ENCODE measurements at regions not wholly inside any gene's neighbourhood (a gene's known extent, or its start where the extent isn't known, plus 50 kb on each side); places are given as distances from the start of the nearest gene placed in this dataset.

GRCh38 chr18:76584414-76585310 lies 89.6 kb upstream of the ZNF516 start:
- TF ChIP-seq EP300 (IDR thresholded peaks at IDR 0.05; ENCODE audit: low read depth): no peak
- no peak for TF ChIP-seq POLR2AphosphoS5 (IDR thresholded peaks at IDR 0.05)
- TF ChIP-seq POLR2A (IDR thresholded peaks at IDR 0.05): no peak
- no peak for TF ChIP-seq CTCF (IDR thresholded peaks at IDR 0.05)
- in situ Hi-C loops (cut with MboI; ENCODE audit: low pct_ligation_motif_present in 1 of 4, low pct_unique_long_range_greater_than_20kb in 1 of 4, low sequenced_read_pairs in 3 of 4): no loop called here
- Histone ChIP-seq H3K4me3 (no peak overlapping the region), H3K9me3 (no peaks in the 10 kb centered on the region), H3K27ac (no peak overlapping the region), H3K4me1 (peaks cover 0 to 9% (median 0%) of the 10 kb centered on the region in 4 donors), H3K27me3 (no peaks in the 10 kb centered on the region), H3K36me3 (no peaks in the 10 kb centered on the region)
- intact Hi-C loops (cut with DNase I; ENCODE audit: low total_unique reads): no loop called here
- 81 to 84% methylated on average over 4 to 18 of the region's 18 CpGs for WGBS, 2 donors (ENCODE audit: low coverage in 1 of 2)
- DNase-seq: no peak

DNA sequence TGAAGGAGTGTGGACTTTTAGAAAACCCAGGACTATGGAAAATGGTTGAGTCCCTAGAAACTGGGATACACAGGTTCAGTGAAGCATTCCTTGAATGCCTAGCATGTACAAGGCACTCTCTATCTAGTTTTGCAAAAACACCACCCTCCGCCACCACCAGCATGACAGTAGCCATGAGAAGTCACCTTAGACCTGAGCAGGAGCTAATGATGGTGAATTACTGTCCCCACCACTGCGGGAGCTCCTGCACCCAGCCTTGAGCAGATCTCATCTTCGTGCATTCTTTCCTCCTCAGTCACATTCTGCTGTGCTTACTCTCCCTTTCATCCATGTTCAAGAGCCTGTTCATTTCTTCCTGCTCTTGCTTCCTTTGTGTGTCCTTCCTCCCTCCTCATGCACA lies 86.2 kb upstream of the ZNF516 start:
- WGBS, 2 donors (ENCODE audit: low coverage in 1 of 2): 76 to 86% methylated on average over 1 to 3 of the region's 3 CpGs
- Histone ChIP-seq H3K4me3 (no peak overlapping the region), H3K27ac (no peak overlapping the region), H3K36me3 (no peaks in the 10 kb centered on the region), H3K27me3 (peaks cover 6% of the 10 kb centered on the region), H3K9me3 (no peaks in the 10 kb centered on the region), H3K4me1 (no peaks in the 10 kb centered on the region)
- DNase-seq: no peak
- TF ChIP-seq POLR2A (IDR thresholded peaks at IDR 0.05): no peak
- no peak for TF ChIP-seq CTCF (IDR thresholded peaks at IDR 0.05)
- no peak for TF ChIP-seq EP300 (IDR thresholded peaks at IDR 0.05; ENCODE audit: low read depth)
- TF ChIP-seq POLR2AphosphoS5 (IDR thresholded peaks at IDR 0.05): no peak
- in situ Hi-C loops (cut with MboI; ENCODE audit: low pct_ligation_motif_present in 1 of 4, low pct_unique_long_range_greater_than_20kb in 1 of 4, low sequenced_read_pairs in 3 of 4): no loop called here
- intact Hi-C loops (cut with DNase I; ENCODE audit: low total_unique reads): no loop called here

GRCh38 chr18:76580288-76580962 lies 85.4 kb upstream of the ZNF516 start:
- in situ Hi-C loops (cut with MboI; ENCODE audit: low pct_ligation_motif_present in 1 of 4, low pct_unique_long_range_greater_than_20kb in 1 of 4, low sequenced_read_pairs in 3 of 4): no loop called here
- Histone ChIP-seq H3K36me3 (no peaks in the 10 kb centered on the region), H3K4me3 (no peak overlapping the region), H3K27me3 (peaks cover 6% of the 10 kb centered on the region), H3K27ac (no peak overlapping the region), H3K9me3 (no peaks in the 10 kb centered on the region), H3K4me1 (no peaks in the 10 kb centered on the region)
- 81 to 100% methylated on average over 1 to 17 of the region's 17 CpGs for WGBS, 2 donors (ENCODE audit: low coverage in 1 of 2)
- no peak for TF ChIP-seq CTCF (IDR thresholded peaks at IDR 0.05)
- TF ChIP-seq POLR2AphosphoS5 (IDR thresholded peaks at IDR 0.05): no peak
- no peak for TF ChIP-seq EP300 (IDR thresholded peaks at IDR 0.05; ENCODE audit: low read depth)
- no peak for TF ChIP-seq POLR2A (IDR thresholded peaks at IDR 0.05)
- DNase-seq: no peak
- intact Hi-C loops (cut with DNase I; ENCODE audit: low total_unique reads): no loop called here

GRCh38 chr18:76579301-76579695 lies 84.3 kb upstream of the ZNF516 start:
- intact Hi-C loops (cut with DNase I; ENCODE audit: low total_unique reads) (no loop called here), in situ Hi-C loops (cut with MboI; ENCODE audit: low pct_ligation_motif_present in 1 of 4, low pct_unique_long_range_greater_than_20kb in 1 of 4, low sequenced_read_pairs in 3 of 4) (no loop called here)
- DNase-seq: no peak
- no peaks in the 10 kb centered on the region for H3K9me3 ChIP-seq
- H3K4me1 ChIP-seq: no peaks in the 10 kb centered on the region
- H3K27ac ChIP-seq: no peak overlapping the region
- WGBS, 2 donors (ENCODE audit: low coverage in 1 of 2): 75% methylated on average over 17 of the region's 17 CpGs; no CpG with 5 or more reads in 1 of the 2 donors
- H3K36me3 ChIP-seq: no peaks in the 10 kb centered on the region
- peaks cover 6% of the 10 kb centered on the region for H3K27me3 ChIP-seq
- H3K4me3 ChIP-seq: no peak overlapping the region
- TF ChIP-seq CTCF (IDR thresholded peaks at IDR 0.05): no peak
- no peak for TF ChIP-seq POLR2AphosphoS5 (IDR thresholded peaks at IDR 0.05)
- no peak for TF ChIP-seq EP300 (IDR thresholded peaks at IDR 0.05; ENCODE audit: low read depth)
- TF ChIP-seq POLR2A (IDR thresholded peaks at IDR 0.05): no peak

Data from transverse colon (tissue), 4 donors.